Hippocampal formation (tissue), 2 donors: ENCODE measurements at regions not wholly inside any gene's neighbourhood (a gene's known extent, or its start where the extent isn't known, plus 50 kb on each side); places are given as distances from the start of the nearest gene placed in this dataset.

ENCODE experiments used
- DNase-seq, 2 donors: peaks; one replicate each; lab custom pipeline; 2025; lab: John Stamatoyannopoulos, UW

- peak in 1 of 2 donors; percentile 42 for DNase-seq
These were observed 579.6 kb upstream of the IGFBP7 start for GRCh38 chr4:57689693-57690205.

GRCh38 chr4:57682275-57682674, 572.1 kb upstream of the IGFBP7 start:
- no peak for DNase-seq

GRCh38 chr4:57679969-57680368, 569.8 kb upstream of the IGFBP7 start:
- DNase-seq: no peak

- no peak for DNase-seq
These were observed 566.2 kb upstream of the IGFBP7 start for GRCh38 chr4:57676394-57676793.

- no peak for DNase-seq
These were observed 562.8 kb upstream of the IGFBP7 start for GRCh38 chr4:57672846-57673433.

- no peak for DNase-seq
These were observed 558.4 kb upstream of the IGFBP7 start for GRCh38 chr4:57668621-57669020.

- DNase-seq: no peak
These were observed 555.6 kb upstream of the IGFBP7 start for GRCh38 chr4:57665806-57666205.

GRCh38 chr4:57661517-57662090, 551.4 kb upstream of the IGFBP7 start:
- DNase-seq: no peak

GRCh38 chr4:57658673-57659072, 548.5 kb upstream of the IGFBP7 start:
- no peak for DNase-seq

GRCh38 chr4:57658188-57658587, 548.0 kb upstream of the IGFBP7 start:
- DNase-seq: no peak

- no peak for DNase-seq
These were observed 545.2 kb upstream of the IGFBP7 start for GRCh38 chr4:57655342-57655741.

GRCh38 chr4:57652779-57653178, 542.6 kb upstream of the IGFBP7 start:
- DNase-seq: no peak

GRCh38 chr4:57640391-57641100, 530.4 kb upstream of the IGFBP7 start:
- DNase-seq: no peak

- no peak for DNase-seq
These were observed 529.6 kb upstream of the IGFBP7 start for GRCh38 chr4:57639561-57640382.

GRCh38 chr4:57635910-57636309, 525.7 kb upstream of the IGFBP7 start:
- DNase-seq: no peak

GRCh38 chr4:57633212-57633859, 523.2 kb upstream of the IGFBP7 start:
- no peak for DNase-seq

- no peak for DNase-seq
These were observed 522.4 kb upstream of the IGFBP7 start for GRCh38 chr4:57632564-57632963.

GRCh38 chr4:57631147-57631546, 521.0 kb upstream of the IGFBP7 start:
- no peak for DNase-seq

GRCh38 chr4:57628004-57628403, 517.8 kb upstream of the IGFBP7 start:
- no peak for DNase-seq

GRCh38 chr4:57614257-57614932, 504.2 kb upstream of the IGFBP7 start:
- DNase-seq: no peak

GRCh38 chr4:57612279-57612678, 502.1 kb upstream of the IGFBP7 start:
- no peak for DNase-seq
